ENCODE measurements at regions not wholly inside any gene's neighbourhood (a gene's known extent, or its start where the extent isn't known, plus 50 kb on each side); places are given as distances from the start of the nearest gene placed in this dataset.
"Not testable (repeated sequence)": the region's sequence is repeated elsewhere in the genome, so short reads cannot be mapped to it uniquely, and the experiment has no call there.

- intact Hi-C loops (cut with DNase I); ATAC-seq (ENCODE audit: poor library complexity); DNase-seq: not testable (repeated sequence)
Measured at GRCh38 chr4:3610851-3611250, 78.6 kb upstream of the LRPAP1 start.

DNA sequence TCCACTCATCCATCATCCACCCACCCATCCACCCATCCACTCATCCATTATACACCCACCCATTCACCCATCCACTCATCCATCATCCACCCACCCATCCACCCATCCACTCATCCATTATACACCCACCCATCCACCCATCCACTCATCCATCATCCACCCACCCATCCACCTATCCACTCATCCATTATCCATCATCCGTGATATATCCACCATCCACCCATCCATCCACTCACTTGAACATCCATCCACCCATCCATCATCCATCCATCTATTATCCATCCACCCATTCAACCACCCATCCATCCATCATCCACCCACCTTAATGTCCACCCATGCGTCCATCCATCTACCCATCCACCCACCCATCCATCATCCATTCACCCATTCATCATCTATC, 77.7 kb upstream of the LRPAP1 start:
- ATAC-seq (ENCODE audit: poor library complexity); DNase-seq; intact Hi-C loops (cut with DNase I): not testable (repeated sequence)

GRCh38 chr4:3607690-3608552, 75.7 kb upstream of the LRPAP1 start:
- no peak for DNase-seq
- ATAC-seq (ENCODE audit: poor library complexity), result no peak
- intact Hi-C loops (cut with DNase I), result no loop called here

- DNase-seq; intact Hi-C loops (cut with DNase I); ATAC-seq (ENCODE audit: poor library complexity): not testable (repeated sequence)
Measured at GRCh38 chr4:3606850-3607249, 74.6 kb upstream of the LRPAP1 start.

DNA sequence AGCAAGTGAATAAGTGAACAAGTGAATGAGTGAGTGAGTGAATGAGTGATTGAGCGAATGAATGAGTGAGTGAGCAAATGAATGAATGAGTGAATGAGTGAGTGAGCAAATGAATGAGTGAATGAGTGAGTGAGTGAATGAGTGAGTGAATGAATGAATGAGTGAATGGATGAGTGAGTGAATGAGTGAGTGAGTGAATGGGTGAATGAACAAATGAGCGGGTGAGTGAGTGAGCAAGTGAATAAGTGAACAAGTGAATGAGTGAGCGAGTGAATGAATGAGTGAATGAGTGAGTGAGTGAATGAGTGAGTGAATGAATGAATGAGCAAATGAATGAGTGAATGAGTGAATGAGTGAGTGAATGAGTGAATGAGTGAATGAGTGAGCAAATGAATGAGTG, 74.0 kb upstream of the LRPAP1 start:
- intact Hi-C loops (cut with DNase I); ATAC-seq (ENCODE audit: poor library complexity); DNase-seq: not testable (repeated sequence)

DNA sequence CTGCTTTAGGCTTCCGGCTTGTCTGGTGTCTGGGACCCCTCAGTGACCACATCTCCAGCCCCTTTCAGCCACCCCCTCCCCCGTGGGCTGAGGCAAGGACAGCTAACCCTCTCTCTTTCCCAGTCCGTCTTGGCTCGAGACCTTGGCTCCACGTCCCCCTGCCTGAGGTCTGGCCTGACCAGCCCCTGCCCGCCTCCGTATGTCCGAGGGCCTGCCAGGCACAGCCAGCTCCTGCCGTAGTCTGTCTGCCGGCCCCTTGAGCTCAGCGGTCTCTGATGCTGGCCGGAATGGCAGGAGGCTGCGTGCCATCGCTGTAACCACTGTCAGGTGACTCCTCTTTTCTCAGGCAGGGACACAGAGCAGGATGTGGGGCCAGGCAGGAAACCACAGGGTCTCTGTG, 73.3 kb upstream of the LRPAP1 start:
- no peak for ATAC-seq (ENCODE audit: poor library complexity)
- intact Hi-C loops (cut with DNase I), result no loop called here
- no peak for DNase-seq

DNA sequence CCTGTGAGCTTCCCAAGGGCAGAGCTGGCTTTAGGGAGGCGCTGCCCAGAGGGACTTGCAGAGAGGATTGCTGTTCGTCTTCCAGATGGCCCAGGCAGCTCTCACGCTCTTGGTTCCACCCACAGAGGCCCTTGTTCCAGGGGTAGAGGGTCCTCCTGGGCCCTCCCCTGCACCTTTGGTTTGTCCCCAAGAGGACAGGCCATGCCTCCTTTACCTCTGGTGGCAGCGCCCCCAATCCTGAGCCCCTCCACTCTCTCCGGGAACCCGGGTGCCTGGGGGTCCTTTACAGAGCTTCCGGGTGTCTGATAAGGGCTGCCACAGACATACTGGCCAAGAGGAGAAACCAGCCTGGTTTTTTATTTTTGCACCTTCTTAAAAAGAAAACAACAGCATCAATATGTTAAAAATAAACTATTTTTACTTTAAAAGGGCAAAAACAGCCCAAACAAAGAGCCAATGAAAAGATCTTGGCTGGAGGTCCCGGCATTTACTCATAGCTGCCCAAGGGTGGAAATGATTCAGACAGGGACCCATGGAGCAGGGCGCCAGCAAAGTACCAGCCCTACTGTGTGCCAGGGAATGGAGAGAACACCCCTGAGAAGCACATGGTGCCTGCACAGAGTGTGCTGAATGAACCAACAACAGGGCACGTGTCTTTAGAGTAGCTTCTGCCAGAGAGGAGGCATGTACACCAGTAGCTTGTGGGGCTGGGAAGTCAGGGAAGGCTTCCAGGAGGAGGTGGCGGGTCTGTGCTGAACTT, 70.8 kb upstream of the LRPAP1 start:
- intact Hi-C loops (cut with DNase I); ATAC-seq (ENCODE audit: poor library complexity); DNase-seq: not testable (repeated sequence)

DNA sequence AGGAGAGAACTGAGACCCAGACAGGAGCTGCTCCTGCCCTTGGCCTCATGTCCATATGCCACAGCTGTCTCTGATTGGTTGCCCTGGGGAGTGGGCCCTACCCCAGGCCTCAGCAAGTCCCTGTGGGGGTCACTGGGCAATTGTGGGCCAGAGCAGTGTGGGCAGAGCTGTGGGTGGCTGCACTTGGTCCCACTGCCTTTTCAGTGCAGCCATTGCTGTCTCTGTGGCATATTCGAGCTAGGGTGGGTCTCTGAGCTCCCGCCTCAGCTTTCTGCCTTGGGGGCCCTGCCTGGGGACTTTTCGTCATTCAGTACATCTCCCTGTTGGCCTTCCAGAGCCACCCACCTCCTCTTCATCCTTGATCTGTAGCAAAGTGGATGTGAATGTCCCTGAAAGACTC, 69.8 kb upstream of the LRPAP1 start:
- intact Hi-C loops (cut with DNase I), result no loop called here
- ATAC-seq (ENCODE audit: poor library complexity) (no peak), DNase-seq (no peak)

DNA sequence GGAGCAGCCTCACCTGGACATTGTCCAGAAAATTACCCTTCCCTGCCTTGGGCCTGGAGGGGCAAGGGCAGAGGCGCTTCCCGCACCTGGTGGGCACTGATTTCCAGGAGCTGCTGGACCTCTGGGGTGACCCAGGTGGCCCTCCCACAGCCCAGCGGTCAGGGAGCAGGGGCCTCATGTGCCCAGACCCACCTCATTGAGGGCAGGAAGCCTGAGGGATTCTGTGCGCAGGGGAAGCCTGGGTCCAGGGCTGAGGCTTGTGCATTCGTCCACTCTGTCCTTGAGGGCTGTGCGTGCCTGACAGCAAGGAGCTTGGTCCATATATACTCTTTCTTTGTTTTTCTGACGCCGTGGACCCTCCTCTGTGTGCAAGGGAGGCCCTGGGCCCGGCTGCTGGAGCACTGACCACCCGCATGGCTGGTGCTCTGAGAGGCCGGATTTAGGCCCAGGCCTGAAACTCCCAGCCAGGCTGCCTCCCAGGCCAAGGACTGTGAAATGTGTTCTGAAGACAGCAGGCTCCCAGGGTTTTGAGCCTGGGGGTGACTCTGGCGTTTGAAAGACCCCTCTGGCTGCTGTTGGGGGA, 69.0 kb upstream of the LRPAP1 start:
- intact Hi-C loops (cut with DNase I); DNase-seq; ATAC-seq (ENCODE audit: poor library complexity): not testable (repeated sequence)

DNA sequence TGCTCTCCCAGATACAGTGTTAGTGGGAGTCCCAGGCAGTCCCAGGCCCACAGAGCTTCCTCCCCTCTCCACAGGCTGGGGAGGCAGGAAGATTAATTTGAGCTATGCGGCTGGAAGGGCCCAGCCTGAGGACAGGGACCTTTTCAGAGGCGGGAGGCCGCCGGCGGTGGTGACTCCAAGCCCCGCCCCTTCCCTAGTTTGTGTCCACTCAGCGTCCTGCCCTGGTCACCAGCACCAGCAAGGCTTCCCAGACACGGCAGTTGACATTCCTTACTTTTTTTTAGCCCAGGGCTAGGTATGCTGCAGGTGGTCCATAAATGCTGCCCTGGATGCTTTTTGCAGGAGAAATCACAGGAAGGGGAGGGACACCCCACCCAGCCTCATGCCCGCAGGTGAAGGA, 67.7 kb upstream of the LRPAP1 start:
- no peak for ATAC-seq (ENCODE audit: poor library complexity)
- no peak for DNase-seq
- intact Hi-C loops (cut with DNase I), result no loop called here

DNA sequence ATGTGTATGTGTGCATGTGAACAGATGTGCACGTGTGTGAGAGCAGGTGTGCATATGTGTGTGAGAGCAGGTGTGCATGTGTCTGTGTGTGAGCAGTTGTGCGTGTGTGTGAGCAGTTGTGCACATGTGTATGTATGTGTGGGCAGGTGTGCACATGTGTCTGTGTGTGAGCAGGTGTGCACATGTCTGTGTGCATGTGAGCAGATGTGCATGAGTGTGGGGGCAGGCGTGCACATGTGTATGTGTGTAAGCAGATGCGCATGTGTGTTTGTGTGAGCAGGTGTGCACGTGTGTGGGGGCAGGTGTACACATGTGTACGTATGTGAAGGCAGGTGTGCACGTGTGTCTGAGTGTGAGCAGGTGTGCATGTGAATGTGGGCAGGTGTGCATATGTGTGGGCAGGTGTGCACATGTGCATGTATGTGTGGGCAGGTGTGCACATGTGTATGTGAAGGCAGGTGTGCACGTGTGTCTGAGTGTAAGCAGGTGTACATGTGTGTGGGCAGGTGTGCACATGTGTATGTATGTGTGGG, 66.5 kb upstream of the LRPAP1 start:
- intact Hi-C loops (cut with DNase I), result no loop called here
- no peak for ATAC-seq (ENCODE audit: poor library complexity)

GRCh38 chr4:3597896-3598505, 65.8 kb upstream of the LRPAP1 start:
- intact Hi-C loops (cut with DNase I); ATAC-seq (ENCODE audit: poor library complexity); DNase-seq: not testable (repeated sequence)

More for the DNA sequence above, 66.5 kb upstream of the LRPAP1 start:
- DNase-seq, result no peak

DNA sequence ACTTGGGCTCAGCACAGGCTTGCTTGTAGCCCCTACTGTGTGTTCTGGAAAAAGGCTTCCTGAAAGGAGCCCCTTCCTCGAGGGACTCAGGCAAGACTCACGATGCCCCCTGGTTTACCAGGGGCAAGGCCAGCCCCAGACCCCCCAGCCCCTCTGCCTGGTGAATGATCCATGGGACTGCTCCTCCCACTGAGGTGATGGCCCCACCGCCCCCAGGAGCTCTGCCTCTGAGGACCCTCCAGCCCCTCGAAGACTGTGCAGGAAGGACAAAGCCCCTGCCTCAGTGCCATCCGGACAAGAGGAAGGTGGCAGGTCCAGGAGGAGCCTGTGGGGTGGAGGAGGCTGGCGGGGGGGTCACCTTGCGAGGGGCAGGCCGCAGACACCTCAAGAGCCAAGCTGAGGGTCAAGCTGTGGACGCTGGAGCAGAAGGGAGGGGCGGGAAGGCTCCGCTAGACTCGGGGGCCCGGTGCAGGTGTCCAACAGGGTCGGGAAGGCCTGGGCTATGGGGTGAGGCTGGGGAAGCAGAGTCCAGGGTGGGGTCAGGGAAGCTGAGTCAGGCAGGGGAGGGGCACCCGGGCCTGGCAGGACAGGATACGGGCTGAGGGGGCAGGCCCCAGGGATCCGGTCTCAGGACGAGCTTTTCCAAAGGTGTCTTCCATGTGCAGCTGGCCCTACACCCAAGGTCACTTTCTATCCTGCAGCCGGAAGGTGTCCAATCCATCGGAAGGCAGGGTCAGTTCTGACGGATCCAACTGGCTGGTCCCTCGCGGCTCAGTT, 64.9 kb upstream of the LRPAP1 start:
- intact Hi-C loops (cut with DNase I); DNase-seq; ATAC-seq (ENCODE audit: poor library complexity): not testable (repeated sequence)

- DNase-seq; ATAC-seq (ENCODE audit: poor library complexity); intact Hi-C loops (cut with DNase I): not testable (repeated sequence)
Measured at GRCh38 chr4:3595627-3596291, 63.5 kb upstream of the LRPAP1 start.

DNA sequence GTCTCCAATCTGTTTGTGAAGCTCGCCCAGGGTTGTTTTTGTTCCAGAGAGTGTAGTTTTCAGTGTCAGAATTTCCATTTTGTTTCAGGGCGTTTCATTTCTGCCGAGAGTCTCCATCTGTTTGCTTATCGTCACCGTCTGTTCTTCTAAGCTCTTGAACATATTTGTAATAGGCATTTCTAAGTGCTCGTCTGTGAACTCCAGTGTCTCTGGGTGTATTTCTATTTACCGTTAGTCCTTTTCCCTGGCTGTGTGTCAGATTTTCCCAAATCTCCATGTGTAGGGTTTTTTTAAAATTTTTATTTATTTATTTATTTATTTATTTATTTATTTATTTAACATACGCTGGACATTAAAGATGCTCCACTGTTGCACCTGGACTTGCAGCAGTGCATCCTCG, 62.5 kb upstream of the LRPAP1 start:
- intact Hi-C loops (cut with DNase I); DNase-seq: not testable (repeated sequence)

GRCh38 chr4:3589946-3590924, 58.0 kb upstream of the LRPAP1 start:
- ATAC-seq (ENCODE audit: poor library complexity); DNase-seq; intact Hi-C loops (cut with DNase I): not testable (repeated sequence)

More for the DNA sequence above, 62.5 kb upstream of the LRPAP1 start:
- not testable (repeated sequence) for ATAC-seq (ENCODE audit: poor library complexity)

All from Right ventricle myocardium superior (tissue), 1 donor.